ENCODE measurements at regions not wholly inside any gene's neighbourhood (a gene's known extent, or its start where the extent isn't known, plus 50 kb on each side); places are given as distances from the start of the nearest gene placed in this dataset.

GRCh38 chr15:24617646-24618045, 57.9 kb upstream of the NPAP1 start:
- Histone ChIP-seq H3K4me3 (no peak overlapping the region), H3K27ac (no peak overlapping the region), H3K4me1 (no peaks in the 10 kb centered on the region), H3K9me3 (no peaks in the 10 kb centered on the region), H3K36me3 (ENCODE audit: low read depth, missing control alignments) (no peaks in the 10 kb centered on the region), H3K27me3 (no peaks in the 10 kb centered on the region)
- WGBS, 2 donors: 0 to 35% methylated on average over 1 of the region's 1 CpG
- intact Hi-C loops (cut with DNase I; ENCODE audit: low total_unique reads): no loop called here
- TF ChIP-seq POLR2A (IDR thresholded peaks at IDR 0.05) (no peak), CTCF (IDR thresholded peaks at IDR 0.05) (no peak)
- no peak for DNase-seq

- 75 to 90% methylated on average over 3 of the region's 3 CpGs for WGBS, 2 donors
Observed at GRCh38 chr15:24621630-24622215, 53.9 kb upstream of the NPAP1 start.

More at GRCh38 chr15:24621630-24622215, 53.9 kb upstream of the NPAP1 start:
- Histone ChIP-seq H3K36me3 (ENCODE audit: low read depth, missing control alignments) (no peaks in the 10 kb centered on the region), H3K4me3 (no peak overlapping the region), H3K27me3 (no peaks in the 10 kb centered on the region), H3K4me1 (no peaks in the 10 kb centered on the region), H3K27ac (no peak overlapping the region), H3K9me3 (no peaks in the 10 kb centered on the region)
- no peak for DNase-seq
- intact Hi-C loops (cut with DNase I; ENCODE audit: low total_unique reads): no loop called here
- TF ChIP-seq CTCF (IDR thresholded peaks at IDR 0.05) (no peak), POLR2A (IDR thresholded peaks at IDR 0.05) (no peak)

Small RNAs in the stretch of these regions (small RNA-seq; reads per million reads assigned to genes)
- gene RNU6-741P: 0 reads per million in 2 donors
